Uterus (tissue), 2 donors: ENCODE measurements at regions not wholly inside any gene's neighbourhood (a gene's known extent, or its start where the extent isn't known, plus 50 kb on each side); places are given as distances from the start of the nearest gene placed in this dataset.

ENCODE experiments used
- POLR2A ChIP-seq, 2 donors: fragments of 450-650 bp; IDR thresholded peaks; one replicate each; pipeline ENCODE4 v1.6.1; 2016; ENCODE audit warnings: antibody characterized with exemption in 2 of 2, mild to moderate bottlenecking in 1 of 2, moderate library complexity in 1 of 2
- TF ChIP-seq, protein P1 (sequence below), 4 experiments: fragments of 200-600 bp in 2 of 4; fragments of 450-650 bp in 2 of 4; sonication (generic) in 2 of 4; IDR thresholded peaks; one replicate each; pipeline ENCODE4 v1.5.1; 2016 to 2019; ENCODE audit warnings: antibody characterized with exemption in 4 of 4, mild to moderate bottlenecking in 2 of 4, moderate library complexity in 1 of 4

DNA sequence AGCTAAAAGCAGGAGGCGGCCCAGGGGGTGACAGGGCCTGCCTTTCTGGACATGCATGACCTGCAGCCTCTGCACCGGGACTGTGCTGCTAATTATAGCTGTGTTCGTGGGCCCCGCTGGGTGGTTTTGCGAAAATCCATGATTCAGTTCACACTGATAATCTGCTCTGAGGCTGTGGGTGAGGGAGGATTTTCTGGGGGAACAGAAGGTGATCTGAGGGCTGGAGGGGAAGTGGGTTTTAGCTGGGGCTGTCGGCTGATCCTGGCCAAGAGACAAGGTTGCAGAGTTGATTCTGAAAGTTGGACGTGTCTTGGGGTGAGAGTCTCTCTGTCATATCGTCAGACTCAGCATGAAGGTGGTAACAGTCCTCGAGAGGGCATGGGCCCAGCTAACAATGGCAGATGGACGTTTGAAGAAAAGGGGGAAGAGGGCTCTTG is 187.5 kb upstream of the ZNF469 start:
- TF ChIP-seq POLR2A (IDR thresholded peaks at IDR 0.05) = no peak
- TF ChIP-seq, protein P1, sequence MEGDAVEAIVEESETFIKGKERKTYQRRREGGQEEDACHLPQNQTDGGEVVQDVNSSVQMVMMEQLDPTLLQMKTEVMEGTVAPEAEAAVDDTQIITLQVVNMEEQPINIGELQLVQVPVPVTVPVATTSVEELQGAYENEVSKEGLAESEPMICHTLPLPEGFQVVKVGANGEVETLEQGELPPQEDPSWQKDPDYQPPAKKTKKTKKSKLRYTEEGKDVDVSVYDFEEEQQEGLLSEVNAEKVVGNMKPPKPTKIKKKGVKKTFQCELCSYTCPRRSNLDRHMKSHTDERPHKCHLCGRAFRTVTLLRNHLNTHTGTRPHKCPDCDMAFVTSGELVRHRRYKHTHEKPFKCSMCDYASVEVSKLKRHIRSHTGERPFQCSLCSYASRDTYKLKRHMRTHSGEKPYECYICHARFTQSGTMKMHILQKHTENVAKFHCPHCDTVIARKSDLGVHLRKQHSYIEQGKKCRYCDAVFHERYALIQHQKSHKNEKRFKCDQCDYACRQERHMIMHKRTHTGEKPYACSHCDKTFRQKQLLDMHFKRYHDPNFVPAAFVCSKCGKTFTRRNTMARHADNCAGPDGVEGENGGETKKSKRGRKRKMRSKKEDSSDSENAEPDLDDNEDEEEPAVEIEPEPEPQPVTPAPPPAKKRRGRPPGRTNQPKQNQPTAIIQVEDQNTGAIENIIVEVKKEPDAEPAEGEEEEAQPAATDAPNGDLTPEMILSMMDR (IDR thresholded peaks at IDR 0.05) = no peak
